HCT116 (cell line): ENCODE measurements at regions not wholly inside any gene's neighbourhood (a gene's known extent, or its start where the extent isn't known, plus 50 kb on each side); places are given as distances from the start of the nearest gene placed in this dataset.

Experiments used
- ATAC-seq: fragments of 200-7000 bp; cut with Tn5 transposase; 2 replicates; pipeline ENCODE4 v1.9.1; 2020; ENCODE audit warnings: mild to moderate bottlenecking, moderate library complexity
- BruUV-seq: library from RNA; stranded (reverse); fragments of 400-500 nt; replicated peaks from 2 replicates; lab custom pipeline; 2021; lab: Mats Ljungman, UMichigan
- CTCF ChIA-PET: fragments of 300-600 bp; sonication (Branson Sonifier 250); formaldehyde crosslinking; loops from one replicate; lab custom pipeline; 2021; ENCODE audit warnings: antibody characterized with exemption; lab: Charles Lee
- POLR2A ChIA-PET: fragments of 300-600, 350-600 bp; sonication (Branson Sonifier 250); formaldehyde crosslinking; loops from one replicate; lab custom pipeline; 2021; ENCODE audit warnings: antibody characterized with exemption; lab: Charles Lee
- RAD21 ChIA-PET, 2 experiments: fragments of 300-600 bp; sonication (Branson Sonifier 250); formaldehyde crosslinking; loops; one replicate each; lab custom pipeline; 2023; ENCODE audit warnings: low total read pairs in 2 of 2; ENCODE audit not compliant: uncharacterized antibody in 2 of 2, unreplicated experiment in 2 of 2, low non-redundant PET in 1 of 2; lab: Charles Lee
- DNase-seq: peaks from one replicate; pipeline ENCODE4 v3.0.0-alpha.2; 2010; ENCODE audit warnings: low read depth, low spot score
- H2AFZ ChIP-seq: fragments of 200-600 bp; shearing (Covaris generic), sonication (generic); 2 replicates; pipeline ENCODE4 v1.6.1; 2017; ENCODE audit warnings: low read depth, mixed run types, mixed read lengths, antibody characterized with exemption, low read length; ENCODE audit not compliant: poor library complexity, severe bottlenecking
- H3K27ac ChIP-seq: 2 replicates; pipeline ENCODE4 v1.5.1; 2012; ENCODE audit warnings: low read depth, low read length
- H3K27me3 ChIP-seq: fragments of 200-600 bp; sonication (generic); 2 replicates; pipeline ENCODE4 v1.6.1; 2016; ENCODE audit warnings: mixed run types, low read length, mixed read lengths; ENCODE audit not compliant: insufficient read depth
- H3K36me3 ChIP-seq, 2 experiments: fragments of 200-500 bp in 1 of 2; fragments of 200-600 bp in 1 of 2; sonication (Bioruptor generic) in 1 of 2; sonication (generic) in 1 of 2; 2 replicates each; pipeline versions ENCODE4 v1.5.1 to v1.6.1; 2014 to 2016; ENCODE audit warnings: low read length in 2 of 2, inconsistent platforms in 1 of 2, mixed read lengths in 1 of 2, mixed run types in 1 of 2; ENCODE audit not compliant: insufficient read depth in 2 of 2, control insufficient read depth in 1 of 2
- H3K4me1 ChIP-seq, 2 experiments: fragments of 200-600 bp in 1 of 2; sonication (generic) in 1 of 2; 2 replicates each; pipeline versions ENCODE4 v1.5.1 to v1.6.1; 2012 to 2017; ENCODE audit warnings: low read length in 2 of 2, inconsistent platforms in 1 of 2, mild to moderate bottlenecking in 1 of 2, mixed read lengths in 1 of 2, mixed run types in 1 of 2, moderate library complexity in 1 of 2; ENCODE audit not compliant: insufficient read depth in 2 of 2, control insufficient read depth in 1 of 2
- H3K4me2 ChIP-seq: fragments of 200-600 bp; sonication (generic); 2 replicates; pipeline ENCODE4 v1.6.1; 2017; ENCODE audit warnings: mixed run types, low read length, mixed read lengths
- H3K4me3 ChIP-seq, 2 experiments: fragments of 200-600 bp in 1 of 2; sonication (generic) in 1 of 2; replicated peaks in 1 of 2; 2 replicates each; pipeline ENCODE4 v1.5.1; 2011 to 2016; ENCODE audit warnings: low read length in 2 of 2, control low read depth in 1 of 2, low read depth in 1 of 2, mild to moderate bottlenecking in 1 of 2, mixed read lengths in 1 of 2, mixed run types in 1 of 2
- H3K79me2 ChIP-seq: fragments of 200-600 bp; sonication (generic); 2 replicates; pipeline ENCODE4 v1.6.1; 2017; ENCODE audit warnings: mild to moderate bottlenecking, mixed run types, low read length, moderate library complexity, mixed read lengths; ENCODE audit not compliant: insufficient read depth
- H3K9ac ChIP-seq: fragments of 200-600 bp; sonication (generic); 2 replicates; pipeline ENCODE4 v1.6.1; 2016; ENCODE audit warnings: low read length, mixed read lengths
- H3K9me2 ChIP-seq: fragments of 200-600 bp; sonication (generic), shearing (Covaris generic); 2 replicates; pipeline ENCODE4 v1.6.1; 2017; ENCODE audit warnings: mixed run types, mild to moderate bottlenecking, moderate library complexity; ENCODE audit not compliant: insufficient read depth
- H3K9me3 ChIP-seq, 2 experiments: fragments of 200-500 bp in 1 of 2; fragments of 200-600 bp in 1 of 2; sonication (Bioruptor generic) in 1 of 2; sonication (generic) in 1 of 2; 2 replicates each; pipeline ENCODE4 v1.6.1; 2014 to 2017; ENCODE audit warnings: low read length in 2 of 2, mixed read lengths in 2 of 2, inconsistent platforms in 1 of 2, low read depth in 1 of 2, mild to moderate bottlenecking in 1 of 2, mixed run types in 1 of 2, moderate library complexity in 1 of 2; ENCODE audit not compliant: control insufficient read depth in 1 of 2, insufficient read depth in 1 of 2
- H4K20me1 ChIP-seq: fragments of 200-600 bp; sonication (generic), shearing (Covaris generic); 2 replicates; pipeline ENCODE4 v1.6.1; 2017; ENCODE audit warnings: mixed run types, mild to moderate bottlenecking, moderate library complexity; ENCODE audit not compliant: insufficient read depth
- CEBPB ChIP-seq: IDR thresholded peaks from 2 replicates; pipeline ENCODE4 v1.6.1; 2012; ENCODE audit warnings: low read depth
- CTCF ChIP-seq, 3 experiments: fragments of 200-600 bp in 1 of 3; sonication (generic) in 1 of 3; IDR thresholded peaks in 2 of 3; conservative IDR thresholded peaks in 1 of 3; 2 replicates each; pipeline ENCODE4 v1.5.1; 2012 to 2017; ENCODE audit warnings: low read depth in 2 of 3, low read length in 2 of 3, antibody characterized with exemption in 1 of 3, borderline replicate concordance in 1 of 3, control low read depth in 1 of 3, mild to moderate bottlenecking in 1 of 3, mixed read lengths in 1 of 3, mixed run types in 1 of 3, moderate library complexity in 1 of 3; ENCODE audit not compliant: insufficient read depth in 1 of 3
- EGR1 ChIP-seq: IDR thresholded peaks from 2 replicates; pipeline ENCODE4 v1.6.1; 2012; ENCODE audit warnings: low read depth
- EZH2 ChIP-seq: fragments of 200-600 bp; sonication (generic); IDR thresholded peaks from 2 replicates; pipeline ENCODE4 v1.6.1; 2017; ENCODE audit warnings: antibody characterized with exemption, mixed run types
- MAX ChIP-seq: IDR thresholded peaks from 2 replicates; pipeline ENCODE4 v1.6.1; 2012
- RAD21 ChIP-seq: IDR thresholded peaks from 2 replicates; pipeline ENCODE4 v1.6.1; 2012; ENCODE audit warnings: low read depth, mild to moderate bottlenecking
- REST ChIP-seq: IDR thresholded peaks from 2 replicates; pipeline ENCODE4 v1.6.1; 2012; ENCODE audit warnings: low read depth
- SP1 ChIP-seq: IDR thresholded peaks from 2 replicates; pipeline ENCODE4 v1.6.1; 2012; ENCODE audit warnings: low read depth
- SRF ChIP-seq: IDR thresholded peaks from 2 replicates; pipeline ENCODE4 v1.6.1; 2012; ENCODE audit warnings: low read depth
- YY1 ChIP-seq: IDR thresholded peaks from 2 replicates; pipeline ENCODE4 v1.6.1; 2011; ENCODE audit warnings: low read length, low read depth, moderate library complexity, mild to moderate bottlenecking; ENCODE audit not compliant: insufficient replicate concordance; ENCODE audit errors: extremely low read depth
- ZFX ChIP-seq: fragments of 450-650 bp; IDR thresholded peaks from 2 replicates; pipeline ENCODE4 v1.6.1; 2017
- intact Hi-C: fragments of 100-400 bp; cut with micrococcal nuclease; formaldehyde crosslinking; loops from 2 replicates; pipeline ENCODE4 v1.10.0; 2022

GRCh38 chr5:38753776-38754175 lies 92.0 kb upstream of the OSMR start:
- BruUV-seq, result no TSS peak
- no peak for ATAC-seq
- H3K4me3 ChIP-seq, result no peak overlapping the region
- intact Hi-C loops, result no loop called here
- no peaks in the 10 kb centered on the region for H4K20me1 ChIP-seq
- no peaks in the 10 kb centered on the region for H3K4me1 ChIP-seq
- POLR2A ChIA-PET, result no interaction called here
- H3K9ac ChIP-seq, result no peak overlapping the region
- DNase-seq, result no peak
- no peaks in the 10 kb centered on the region for H3K9me2 ChIP-seq
- H3K36me3 ChIP-seq, result no peaks in the 10 kb centered on the region
- no peaks in the 10 kb centered on the region for H3K79me2 ChIP-seq
- TF ChIP-seq CTCF (IDR thresholded peaks at IDR 0.05 in 2 of 3, conservative IDR thresholded peaks at IDR 0.05 in 1 of 3; ENCODE audit: borderline replicate concordance in 1 of 3, insufficient read depth in 1 of 3, low read depth in 2 of 3, low read length in 2 of 3) (no peak), MAX (no peak), SP1 (no peak), EZH2 (no peak), EGR1 (no peak), SRF (no peak), ZFX (no peak), CEBPB (no peak), REST (no peak), RAD21 (no peak), YY1 (no peak)
- no peak overlapping the region for H3K4me2 ChIP-seq
- H3K27ac ChIP-seq, result no peak overlapping the region
- H2AFZ ChIP-seq, result no peak overlapping the region
- no peaks in the 10 kb centered on the region for H3K9me3 ChIP-seq
- RAD21 ChIA-PET, result no interaction called here
- no peaks in the 10 kb centered on the region for H3K27me3 ChIP-seq
- CTCF ChIA-PET, result no interaction called here
